CD4-positive, CD25-positive, alpha-beta regulatory T cell (primary cell): ENCODE measurements at regions not wholly inside any gene's neighbourhood (a gene's known extent, or its start where the extent isn't known, plus 50 kb on each side); places are given as distances from the start of the nearest gene placed in this dataset.

Experiments used
- ATAC-seq, 2 donors: fragments of 150-1000 bp; cut with Tn5 transposase; one replicate each; pipeline ENCODE4 v1.10.0; 2021; ENCODE audit warnings: low read depth in 2 of 2, moderate number of reproducible peaks in 2 of 2, moderate library complexity in 1 of 2
- DNase-seq, 3 donors: peaks; one replicate each; pipeline versions ENCODE4 v3.0.0 to v3.0.0-alpha.2; 2012 to 2022; ENCODE audit warnings: mixed read lengths in 1 of 3
- H3K27ac ChIP-seq: one replicate; pipeline ENCODE4 v1.7.0; 2013; ENCODE audit warnings: mild to moderate bottlenecking, low read length; ENCODE audit not compliant: insufficient read depth, poor library complexity, severe bottlenecking
- H3K27me3 ChIP-seq: one replicate; pipeline ENCODE4 v1.7.0; 2013; ENCODE audit warnings: low read length; ENCODE audit not compliant: control insufficient read depth, insufficient read depth
- H3K36me3 ChIP-seq: one replicate; pipeline ENCODE4 v1.7.0; 2013; ENCODE audit warnings: mild to moderate bottlenecking, low read length, moderate library complexity; ENCODE audit not compliant: control insufficient read depth, insufficient read depth
- H3K4me1 ChIP-seq: 2 replicates; pipeline ENCODE4 v1.7.0; 2013; ENCODE audit warnings: mild to moderate bottlenecking, low read length; ENCODE audit not compliant: insufficient read depth, control insufficient read depth, poor library complexity, severe bottlenecking
- H3K4me3 ChIP-seq: one replicate; pipeline ENCODE4 v1.7.0; 2013; ENCODE audit warnings: low read depth, mild to moderate bottlenecking, low read length, moderate library complexity
- H3K9me3 ChIP-seq, 2 experiments: 1 replicate in 1 of 2; 2 replicates in 1 of 2; pipeline ENCODE4 v1.7.0; 2013; ENCODE audit warnings: low read length in 2 of 2, mild to moderate bottlenecking in 1 of 2, moderate library complexity in 1 of 2; ENCODE audit not compliant: control insufficient read depth in 2 of 2
- H3K27ac Mint-ChIP-seq, 3 donors: one replicate each; pipeline ENCODE4 v1.8.0; 2020 to 2022; ENCODE audit warnings: mild to moderate bottlenecking in 3 of 3, mixed read lengths in 3 of 3, moderate library complexity in 2 of 3
- H3K27me3 Mint-ChIP-seq: one replicate; pipeline ENCODE4 v1.8.0; 2022; ENCODE audit warnings: mild to moderate bottlenecking, mixed read lengths
- H3K36me3 Mint-ChIP-seq: one replicate; pipeline ENCODE4 v1.8.0; 2020; ENCODE audit warnings: mixed read lengths
- H3K4me1 Mint-ChIP-seq, 4 donors: one replicate each; pipeline ENCODE4 v1.8.0; 2020 to 2022; ENCODE audit warnings: mixed read lengths in 4 of 4, mild to moderate bottlenecking in 1 of 4
- H3K4me3 Mint-ChIP-seq, 4 donors: one replicate each; pipeline ENCODE4 v1.8.0; 2020 to 2022; ENCODE audit warnings: mild to moderate bottlenecking in 4 of 4, mixed read lengths in 4 of 4, moderate library complexity in 3 of 4
- H3K9me3 Mint-ChIP-seq, 7 donors: one replicate each; pipeline ENCODE4 v1.8.0; 2020 to 2022; ENCODE audit warnings: mixed read lengths in 7 of 7, mild to moderate bottlenecking in 3 of 7, moderate library complexity in 2 of 7

GRCh38 chr12:24411948-24412347 is 462.5 kb upstream of the SOX5 start:
- peaks cover 4% of the 10 kb centered on the region for H3K27me3 Mint-ChIP-seq
- H3K36me3 ChIP-seq: no peaks in the 10 kb centered on the region
- H3K9me3 Mint-ChIP-seq: peaks cover 0 to 8% (median 2%) of the 10 kb centered on the region in 7 donors
- H3K36me3 Mint-ChIP-seq: no peaks in the 10 kb centered on the region
- no peaks in the 10 kb centered on the region for H3K4me1 Mint-ChIP-seq
- no peaks in the 10 kb centered on the region for H3K27me3 ChIP-seq
- H3K27ac Mint-ChIP-seq: no peak overlapping the region
- H3K4me1 ChIP-seq: no peaks in the 10 kb centered on the region
- no peak overlapping the region for H3K4me3 Mint-ChIP-seq
- H3K27ac ChIP-seq: no peak overlapping the region
- ATAC-seq (no peak), DNase-seq (no peak)
- H3K4me3 ChIP-seq: no peak overlapping the region
- no peaks in the 10 kb centered on the region for H3K9me3 ChIP-seq

- peaks cover 0 to 8% (median 1%) of the 10 kb centered on the region in 7 donors for H3K9me3 Mint-ChIP-seq
- H3K27ac Mint-ChIP-seq: no peak overlapping the region
- Histone ChIP-seq H3K9me3 (no peaks in the 10 kb centered on the region), H3K36me3 (no peaks in the 10 kb centered on the region), H3K4me1 (no peaks in the 10 kb centered on the region), H3K4me3 (no peak overlapping the region), H3K27me3 (no peaks in the 10 kb centered on the region), H3K27ac (no peak overlapping the region)
- H3K36me3 Mint-ChIP-seq: no peaks in the 10 kb centered on the region
- DNase-seq: no peak
- H3K4me3 Mint-ChIP-seq: no peak overlapping the region
- no peaks in the 10 kb centered on the region for H3K4me1 Mint-ChIP-seq
- peaks cover 4% of the 10 kb centered on the region for H3K27me3 Mint-ChIP-seq
- ATAC-seq: no peak
Measured at GRCh38 chr12:24409868-24410267, 460.4 kb upstream of the SOX5 start.

GRCh38 chr12:24408305-24408704 is 458.8 kb upstream of the SOX5 start:
- ATAC-seq: no peak
- no peak overlapping the region for H3K27ac ChIP-seq
- no peak for DNase-seq
- H3K4me1 ChIP-seq: no peaks in the 10 kb centered on the region
- H3K27me3 ChIP-seq: no peaks in the 10 kb centered on the region
- no peak overlapping the region for H3K27ac Mint-ChIP-seq
- no peaks in the 10 kb centered on the region for H3K36me3 Mint-ChIP-seq
- H3K36me3 ChIP-seq: no peaks in the 10 kb centered on the region
- no peak overlapping the region for H3K4me3 Mint-ChIP-seq
- H3K9me3 ChIP-seq: no peaks in the 10 kb centered on the region
- no peaks in the 10 kb centered on the region for H3K4me1 Mint-ChIP-seq
- peaks cover 0 to 8% (median 0%) of the 10 kb centered on the region in 7 donors for H3K9me3 Mint-ChIP-seq
- H3K27me3 Mint-ChIP-seq: peaks cover 4% of the 10 kb centered on the region
- H3K4me3 ChIP-seq: no peak overlapping the region

- no peaks in the 10 kb centered on the region for H3K9me3 ChIP-seq
- H3K27ac ChIP-seq: no peak overlapping the region
- no peaks in the 10 kb centered on the region for H3K27me3 ChIP-seq
- peaks cover 0 to 8% (median 0%) of the 10 kb centered on the region in 7 donors for H3K9me3 Mint-ChIP-seq
- no peak for ATAC-seq
- no peaks in the 10 kb centered on the region for H3K36me3 ChIP-seq
- H3K4me1 Mint-ChIP-seq: no peaks in the 10 kb centered on the region
- H3K4me1 ChIP-seq: no peaks in the 10 kb centered on the region
- no peak overlapping the region for H3K27ac Mint-ChIP-seq
- no peak for DNase-seq
- no peak overlapping the region for H3K4me3 Mint-ChIP-seq
- peaks cover 4% of the 10 kb centered on the region for H3K27me3 Mint-ChIP-seq
- H3K4me3 ChIP-seq: no peak overlapping the region
- H3K36me3 Mint-ChIP-seq: no peaks in the 10 kb centered on the region
Measured at GRCh38 chr12:24407884-24408283, 458.4 kb upstream of the SOX5 start.

- H3K36me3 ChIP-seq: no peaks in the 10 kb centered on the region
- no peaks in the 10 kb centered on the region for H3K27me3 Mint-ChIP-seq
- H3K36me3 Mint-ChIP-seq: no peaks in the 10 kb centered on the region
- H3K27me3 ChIP-seq: no peaks in the 10 kb centered on the region
- peaks cover 0 to 7% (median 0%) of the 10 kb centered on the region in 7 donors for H3K9me3 Mint-ChIP-seq
- no peak for ATAC-seq
- H3K4me3 Mint-ChIP-seq: no peak overlapping the region
- no peaks in the 10 kb centered on the region for H3K9me3 ChIP-seq
- H3K27ac ChIP-seq: no peak overlapping the region
- no peaks in the 10 kb centered on the region for H3K4me1 ChIP-seq
- no peak overlapping the region for H3K27ac Mint-ChIP-seq
- no peak for DNase-seq
- H3K4me1 Mint-ChIP-seq: no peaks in the 10 kb centered on the region
- no peak overlapping the region for H3K4me3 ChIP-seq
Measured at GRCh38 chr12:24404086-24404815, 454.8 kb upstream of the SOX5 start.

GRCh38 chr12:24400533-24400932 is 451.1 kb upstream of the SOX5 start:
- no peak overlapping the region for H3K27ac ChIP-seq
- no peak overlapping the region for H3K4me3 ChIP-seq
- no peak for DNase-seq
- Mint-ChIP-seq H3K4me3 (peak overlapping the region in 1 of 4 donors; percentile 79), H3K36me3 (no peaks in the 10 kb centered on the region), H3K9me3 (peaks cover 0 to 5% (median 0%) of the 10 kb centered on the region in 7 donors), H3K27me3 (no peaks in the 10 kb centered on the region), H3K4me1 (no peaks in the 10 kb centered on the region), H3K27ac (no peak overlapping the region)
- no peaks in the 10 kb centered on the region for H3K27me3 ChIP-seq
- H3K36me3 ChIP-seq: no peaks in the 10 kb centered on the region
- no peaks in the 10 kb centered on the region for H3K9me3 ChIP-seq
- no peak for ATAC-seq
- no peaks in the 10 kb centered on the region for H3K4me1 ChIP-seq

- no peak for DNase-seq
Measured at GRCh38 chr12:24398605-24399004, 449.1 kb upstream of the SOX5 start.

GRCh38 chr12:24396224-24396623 is 446.8 kb upstream of the SOX5 start:
- Mint-ChIP-seq H3K9me3 (peaks cover 0 to 15% (median 5%) of the 10 kb centered on the region in 7 donors), H3K4me1 (no peaks in the 10 kb centered on the region), H3K27ac (no peak overlapping the region), H3K27me3 (no peaks in the 10 kb centered on the region), H3K36me3 (no peaks in the 10 kb centered on the region), H3K4me3 (no peak overlapping the region)
- no peaks in the 10 kb centered on the region for H3K9me3 ChIP-seq
- no peaks in the 10 kb centered on the region for H3K27me3 ChIP-seq
- ATAC-seq: no peak
- H3K27ac ChIP-seq: no peak overlapping the region
- H3K4me3 ChIP-seq: no peak overlapping the region
- H3K36me3 ChIP-seq: no peaks in the 10 kb centered on the region
- no peaks in the 10 kb centered on the region for H3K4me1 ChIP-seq
- no peak for DNase-seq

More at GRCh38 chr12:24398605-24399004, 449.1 kb upstream of the SOX5 start:
- no peaks in the 10 kb centered on the region for H3K4me1 Mint-ChIP-seq
- no peaks in the 10 kb centered on the region for H3K27me3 Mint-ChIP-seq
- Histone ChIP-seq H3K27me3 (no peaks in the 10 kb centered on the region), H3K27ac (no peak overlapping the region), H3K4me3 (no peak overlapping the region), H3K9me3 (no peaks in the 10 kb centered on the region), H3K4me1 (no peaks in the 10 kb centered on the region), H3K36me3 (no peaks in the 10 kb centered on the region)
- H3K27ac Mint-ChIP-seq: no peak overlapping the region
- ATAC-seq: no peak
- H3K9me3 Mint-ChIP-seq: peaks cover 0 to 5% (median 2%) of the 10 kb centered on the region in 7 donors
- H3K4me3 Mint-ChIP-seq: no peak overlapping the region
- H3K36me3 Mint-ChIP-seq: no peaks in the 10 kb centered on the region
